Caco-2 (cell line): ENCODE measurements at regions not wholly inside any gene's neighbourhood (a gene's known extent, or its start where the extent isn't known, plus 50 kb on each side); places are given as distances from the start of the nearest gene placed in this dataset.

Experiments used
- BruUV-seq: library from RNA; stranded (reverse); fragments of 400-500 nt; replicated peaks from 2 replicates; lab custom pipeline; 2021; lab: Mats Ljungman, UMichigan
- CTCF ChIA-PET: fragments of 300-600 bp; sonication (Branson Sonifier 250); formaldehyde crosslinking; loops from one replicate; lab custom pipeline; 2022; ENCODE audit warnings: antibody characterized with exemption; lab: Charles Lee
- POLR2A ChIA-PET: fragments of 300-600 bp; sonication (Branson Sonifier 250); formaldehyde crosslinking; loops from one replicate; lab custom pipeline; 2022; ENCODE audit warnings: antibody characterized with exemption; lab: Charles Lee
- DNase-seq, 2 experiments: peaks; one replicate each; pipeline versions ENCODE4 v3.0.0 to v3.0.0-alpha.2; 2020 to 2022
- H3K27me3 ChIP-seq: replicated peaks from 2 replicates; pipeline ENCODE4 v1.6.0; 2011; ENCODE audit warnings: low read length; ENCODE audit not compliant: control insufficient read depth, insufficient read depth
- H3K36me3 ChIP-seq: 2 replicates; pipeline ENCODE4 v1.5.1; 2011; ENCODE audit warnings: low read length; ENCODE audit not compliant: control insufficient read depth, insufficient read depth
- H3K4me1 ChIP-seq: fragments of 250-450 bp; sonication (Bioruptor Pico); 2 replicates; pipeline ENCODE4 v1.5.1; 2020; ENCODE audit warnings: mild to moderate bottlenecking
- H3K4me3 ChIP-seq: 2 replicates; pipeline ENCODE4 v1.5.1; 2011; ENCODE audit warnings: low read depth, mild to moderate bottlenecking, control low read depth, low read length
- H3K9me3 ChIP-seq: fragments of 250-450 bp; sonication (Bioruptor Pico); 2 replicates; pipeline ENCODE4 v1.5.1; 2020; ENCODE audit warnings: mild to moderate bottlenecking, moderate library complexity
- H3K27ac Mint-ChIP-seq: one replicate; pipeline ENCODE4 v1.8.0; 2022; ENCODE audit warnings: mixed read lengths; ENCODE audit not compliant: unreplicated experiment
- H3K27me3 Mint-ChIP-seq: one replicate; pipeline ENCODE4 v1.8.0; 2022; ENCODE audit warnings: mixed read lengths; ENCODE audit not compliant: insufficient read depth, unreplicated experiment
- H3K36me3 Mint-ChIP-seq: one replicate; pipeline ENCODE4 v1.8.0; 2022; ENCODE audit warnings: mild to moderate bottlenecking, mixed read lengths; ENCODE audit not compliant: insufficient read depth, unreplicated experiment
- H3K4me1 Mint-ChIP-seq: one replicate; pipeline ENCODE4 v1.8.0; 2022; ENCODE audit warnings: low read depth, mixed read lengths; ENCODE audit not compliant: unreplicated experiment
- H3K4me3 Mint-ChIP-seq: one replicate; pipeline ENCODE4 v1.8.0; 2022; ENCODE audit warnings: mild to moderate bottlenecking, moderate library complexity, mixed read lengths; ENCODE audit not compliant: unreplicated experiment
- H3K9me3 Mint-ChIP-seq: one replicate; pipeline ENCODE4 v1.8.0; 2022; ENCODE audit warnings: mixed read lengths; ENCODE audit not compliant: unreplicated experiment
- CTCF ChIP-seq, 2 experiments: fragments of 200-600 bp in 1 of 2; IDR thresholded peaks; 1 replicate in 1 of 2; 2 replicates in 1 of 2; pipeline versions ENCODE4 v1.5.1 to v1.8.0; 2011 to 2022; ENCODE audit warnings: antibody characterized with exemption in 1 of 2, control low read depth in 1 of 2, inconsistent platforms in 1 of 2, low read depth in 1 of 2, low read length in 1 of 2, mild to moderate bottlenecking in 1 of 2, moderate library complexity in 1 of 2; ENCODE audit not compliant: insufficient read depth in 1 of 2, severe bottlenecking in 1 of 2, unreplicated experiment in 1 of 2
- intact Hi-C: fragments of 100-400 bp; cut with micrococcal nuclease; formaldehyde crosslinking; loops from one replicate; pipeline ENCODE4 v1.10.0; 2022; ENCODE audit not compliant: unreplicated experiment

GRCh38 chr11:37916331-37916730 lies 1318.3 kb upstream of the RAG2 start:
- no TSS peak for BruUV-seq
- CTCF ChIA-PET = no interaction called here

GRCh38 chr11:37914859-37915258 lies 1316.8 kb upstream of the RAG2 start:
- peaks cover 3% of the 10 kb centered on the region; the same call in 1 of the 2 replicates for H3K4me1 ChIP-seq
- H3K36me3 ChIP-seq = no peaks in the 10 kb centered on the region
- Mint-ChIP-seq H3K9me3 (peaks cover 6% of the 10 kb centered on the region), H3K36me3 (no peaks in the 10 kb centered on the region), H3K4me1 (no peaks in the 10 kb centered on the region), H3K4me3 (no peak overlapping the region), H3K27me3 (no peaks in the 10 kb centered on the region), H3K27ac (no peak overlapping the region)
- no TSS peak for BruUV-seq
- no peaks in the 10 kb centered on the region for H3K27me3 ChIP-seq
- no peaks in the 10 kb centered on the region for H3K9me3 ChIP-seq
- ChIA-PET CTCF (no interaction called here), POLR2A (no interaction called here)
- DNase-seq = no peak
- intact Hi-C loops = no loop called here
- no peak for TF ChIP-seq CTCF (IDR thresholded peaks at IDR 0.05; ENCODE audit: insufficient read depth in 1 of 2, low read depth in 1 of 2, low read length in 1 of 2, severe bottlenecking in 1 of 2, unreplicated experiment in 1 of 2)
- no peak overlapping the region for H3K4me3 ChIP-seq

More at GRCh38 chr11:37916331-37916730, 1318.3 kb upstream of the RAG2 start:
- H3K4me1 Mint-ChIP-seq = no peaks in the 10 kb centered on the region
- H3K36me3 Mint-ChIP-seq = no peaks in the 10 kb centered on the region
- peaks cover 3% of the 10 kb centered on the region; the same call in 1 of the 2 replicates for H3K4me1 ChIP-seq
- intact Hi-C loops = no loop called here
- no peak for TF ChIP-seq CTCF (IDR thresholded peaks at IDR 0.05; ENCODE audit: insufficient read depth in 1 of 2, low read depth in 1 of 2, low read length in 1 of 2, severe bottlenecking in 1 of 2, unreplicated experiment in 1 of 2)
- peaks cover 6% of the 10 kb centered on the region for H3K9me3 Mint-ChIP-seq
- POLR2A ChIA-PET = no interaction called here
- no peaks in the 10 kb centered on the region for H3K9me3 ChIP-seq
- no peak overlapping the region for H3K4me3 Mint-ChIP-seq
- H3K4me3 ChIP-seq = no peak overlapping the region
- H3K27ac Mint-ChIP-seq = no peak overlapping the region
- no peaks in the 10 kb centered on the region for H3K27me3 Mint-ChIP-seq
- no peaks in the 10 kb centered on the region for H3K36me3 ChIP-seq
- no peak for DNase-seq
- H3K27me3 ChIP-seq = no peaks in the 10 kb centered on the region

- Mint-ChIP-seq H3K9me3 (peaks cover 10% of the 10 kb centered on the region), H3K36me3 (no peaks in the 10 kb centered on the region), H3K4me1 (no peaks in the 10 kb centered on the region), H3K4me3 (no peak overlapping the region), H3K27ac (no peak overlapping the region), H3K27me3 (no peaks in the 10 kb centered on the region)
- no TSS peak for BruUV-seq
- no peaks in the 10 kb centered on the region for H3K27me3 ChIP-seq
- intact Hi-C loops = no loop called here
- no peak for TF ChIP-seq CTCF (IDR thresholded peaks at IDR 0.05; ENCODE audit: insufficient read depth in 1 of 2, low read depth in 1 of 2, low read length in 1 of 2, severe bottlenecking in 1 of 2, unreplicated experiment in 1 of 2)
- POLR2A ChIA-PET = no interaction called here
- DNase-seq = no peak
- no peaks in the 10 kb centered on the region for H3K4me1 ChIP-seq
- H3K4me3 ChIP-seq = no peak overlapping the region
- H3K9me3 ChIP-seq = 0 out of 2 replicates have a peak, but pooled peaks cover 4% of the 10 kb centered on the region
- CTCF ChIA-PET = no interaction called here
- no peaks in the 10 kb centered on the region for H3K36me3 ChIP-seq
Observed at GRCh38 chr11:37908219-37908548, 1310.1 kb upstream of the RAG2 start.
